ENCODE measurements at regions not wholly inside any gene's neighbourhood (a gene's known extent, or its start where the extent isn't known, plus 50 kb on each side); places are given as distances from the start of the nearest gene placed in this dataset.

DNA sequence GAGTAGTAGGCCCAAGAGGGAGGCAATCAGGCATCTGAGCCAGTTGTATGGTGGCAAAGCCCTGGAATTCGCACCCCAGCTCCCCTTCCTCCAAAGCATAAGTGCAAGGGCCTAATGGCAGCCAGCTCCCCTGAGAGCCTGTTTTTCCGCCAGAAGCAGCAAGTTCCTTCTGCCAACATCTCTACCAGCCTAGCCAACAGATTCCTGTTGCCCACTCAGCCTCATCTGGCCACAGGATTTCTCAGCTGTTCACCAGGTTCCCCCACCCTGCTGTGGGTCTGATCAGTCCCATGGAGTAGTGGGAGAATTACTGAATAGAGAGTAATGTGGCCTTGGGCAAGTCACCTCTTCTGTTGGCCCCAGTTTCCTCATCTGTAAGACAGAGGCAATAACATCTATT, 186.2 kb upstream of the PDE1C start:
- ATAC-seq (ENCODE audit: low read depth) (no peak), DNase-seq (no peak)
- TF ChIP-seq, protein P1, sequence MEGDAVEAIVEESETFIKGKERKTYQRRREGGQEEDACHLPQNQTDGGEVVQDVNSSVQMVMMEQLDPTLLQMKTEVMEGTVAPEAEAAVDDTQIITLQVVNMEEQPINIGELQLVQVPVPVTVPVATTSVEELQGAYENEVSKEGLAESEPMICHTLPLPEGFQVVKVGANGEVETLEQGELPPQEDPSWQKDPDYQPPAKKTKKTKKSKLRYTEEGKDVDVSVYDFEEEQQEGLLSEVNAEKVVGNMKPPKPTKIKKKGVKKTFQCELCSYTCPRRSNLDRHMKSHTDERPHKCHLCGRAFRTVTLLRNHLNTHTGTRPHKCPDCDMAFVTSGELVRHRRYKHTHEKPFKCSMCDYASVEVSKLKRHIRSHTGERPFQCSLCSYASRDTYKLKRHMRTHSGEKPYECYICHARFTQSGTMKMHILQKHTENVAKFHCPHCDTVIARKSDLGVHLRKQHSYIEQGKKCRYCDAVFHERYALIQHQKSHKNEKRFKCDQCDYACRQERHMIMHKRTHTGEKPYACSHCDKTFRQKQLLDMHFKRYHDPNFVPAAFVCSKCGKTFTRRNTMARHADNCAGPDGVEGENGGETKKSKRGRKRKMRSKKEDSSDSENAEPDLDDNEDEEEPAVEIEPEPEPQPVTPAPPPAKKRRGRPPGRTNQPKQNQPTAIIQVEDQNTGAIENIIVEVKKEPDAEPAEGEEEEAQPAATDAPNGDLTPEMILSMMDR (IDR thresholded peaks at IDR 0.05): no peak
- Mint-ChIP-seq H3K27me3 (peaks cover 2% of the 10 kb centered on the region), H3K36me3 (ENCODE audit: low read depth) (no peaks in the 10 kb centered on the region), H3K9me3 (no peaks in the 10 kb centered on the region), H3K4me1 (no peaks in the 10 kb centered on the region), H3K4me3 (no peak overlapping the region), H3K27ac (no peak overlapping the region)
- intact Hi-C loops (cut with micrococcal nuclease): no loop called here
- POLR2A ChIA-PET: no interaction called here
- CTCF ChIA-PET: no interaction called here

DNA sequence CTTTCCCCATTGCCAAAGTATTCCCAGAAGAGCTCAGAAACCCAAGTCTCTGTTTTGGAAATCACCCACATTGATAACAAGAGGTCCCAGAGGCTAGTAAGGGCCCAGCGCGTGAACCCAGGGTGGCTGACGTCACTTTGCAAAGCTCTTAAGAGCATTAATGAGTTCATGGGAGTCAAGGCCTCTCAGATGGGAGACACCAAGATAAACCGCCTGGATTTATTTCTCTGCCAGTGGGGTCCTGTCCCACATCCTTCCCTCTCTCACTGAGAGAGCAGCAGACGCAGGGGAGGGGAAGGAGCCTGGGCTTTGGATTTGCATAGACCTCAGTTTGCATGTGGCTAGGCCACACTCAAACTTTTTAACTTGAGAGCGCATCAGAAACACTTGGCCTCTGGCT, 184.8 kb upstream of the PDE1C start:
- ATAC-seq (ENCODE audit: low read depth): no peak
- H3K4me3 Mint-ChIP-seq: no peak overlapping the region
- no peaks in the 10 kb centered on the region for H3K36me3 Mint-ChIP-seq (ENCODE audit: low read depth)
- no peak for DNase-seq
- intact Hi-C loops (cut with micrococcal nuclease): no loop called here
- H3K4me1 Mint-ChIP-seq: no peaks in the 10 kb centered on the region
- TF ChIP-seq, protein P1 (IDR thresholded peaks at IDR 0.05): no peak
- H3K27ac Mint-ChIP-seq: no peak overlapping the region
- H3K9me3 Mint-ChIP-seq: no peaks in the 10 kb centered on the region
- H3K27me3 Mint-ChIP-seq: peaks cover 4% of the 10 kb centered on the region
- CTCF ChIA-PET: no interaction called here
- POLR2A ChIA-PET: no interaction called here

DNA sequence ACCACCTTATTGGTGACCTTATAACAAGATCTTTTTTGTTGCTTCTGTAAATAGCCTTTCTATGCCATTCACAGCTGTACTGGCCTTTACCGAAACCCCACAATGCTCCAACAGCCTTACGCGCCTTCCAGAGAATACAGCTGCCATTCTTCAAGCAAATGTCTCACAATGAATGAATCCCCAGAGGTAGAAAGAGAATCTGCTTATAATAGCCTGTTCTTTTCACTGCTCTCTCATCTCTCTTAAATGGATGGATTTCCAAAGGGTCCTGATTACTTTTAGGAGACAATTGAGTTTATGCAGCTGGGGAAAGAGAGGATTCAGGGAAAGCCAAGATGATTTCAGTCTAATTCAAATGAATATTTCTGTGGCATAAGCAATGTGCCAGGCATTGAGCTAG, 183.1 kb upstream of the PDE1C start:
- TF ChIP-seq, protein P1 (IDR thresholded peaks at IDR 0.05): no peak
- no peaks in the 10 kb centered on the region for H3K36me3 Mint-ChIP-seq (ENCODE audit: low read depth)
- peaks cover 6% of the 10 kb centered on the region for H3K27me3 Mint-ChIP-seq
- ChIA-PET POLR2A (no interaction called here), CTCF (no interaction called here)
- no peak overlapping the region for H3K4me3 Mint-ChIP-seq
- no peak for ATAC-seq (ENCODE audit: low read depth)
- no peaks in the 10 kb centered on the region for H3K4me1 Mint-ChIP-seq
- DNase-seq: no peak
- H3K9me3 Mint-ChIP-seq: no peaks in the 10 kb centered on the region
- intact Hi-C loops (cut with micrococcal nuclease): no loop called here
- no peak overlapping the region for H3K27ac Mint-ChIP-seq

DNA sequence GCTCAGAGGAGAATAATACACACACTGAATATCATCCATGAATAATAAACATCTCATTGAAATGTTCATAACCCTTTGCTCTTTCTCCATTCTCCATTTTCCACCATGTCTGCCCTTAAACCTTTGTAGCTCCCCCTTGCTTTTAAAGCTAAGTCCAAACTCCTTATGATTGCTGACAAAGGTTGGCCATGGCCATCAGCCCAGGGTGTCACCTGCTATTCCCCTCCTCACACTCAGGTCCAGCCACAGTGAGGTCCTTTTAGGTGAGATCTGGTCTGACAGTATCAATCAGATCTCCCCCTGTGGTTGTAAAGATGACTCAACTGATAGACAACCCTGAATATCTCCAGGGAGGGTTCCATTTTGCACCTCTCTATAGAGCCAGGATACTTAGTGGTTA, 181.5 kb upstream of the PDE1C start:
- Mint-ChIP-seq H3K27me3 (peaks cover 6% of the 10 kb centered on the region), H3K36me3 (ENCODE audit: low read depth) (no peaks in the 10 kb centered on the region), H3K4me1 (no peaks in the 10 kb centered on the region), H3K27ac (no peak overlapping the region), H3K9me3 (no peaks in the 10 kb centered on the region), H3K4me3 (no peak overlapping the region)
- POLR2A ChIA-PET: no interaction called here
- CTCF ChIA-PET: no interaction called here
- DNase-seq (no peak), ATAC-seq (ENCODE audit: low read depth) (no peak)
- intact Hi-C loops (cut with micrococcal nuclease): no loop called here
- TF ChIP-seq, protein P1 (IDR thresholded peaks at IDR 0.05): no peak

DNA sequence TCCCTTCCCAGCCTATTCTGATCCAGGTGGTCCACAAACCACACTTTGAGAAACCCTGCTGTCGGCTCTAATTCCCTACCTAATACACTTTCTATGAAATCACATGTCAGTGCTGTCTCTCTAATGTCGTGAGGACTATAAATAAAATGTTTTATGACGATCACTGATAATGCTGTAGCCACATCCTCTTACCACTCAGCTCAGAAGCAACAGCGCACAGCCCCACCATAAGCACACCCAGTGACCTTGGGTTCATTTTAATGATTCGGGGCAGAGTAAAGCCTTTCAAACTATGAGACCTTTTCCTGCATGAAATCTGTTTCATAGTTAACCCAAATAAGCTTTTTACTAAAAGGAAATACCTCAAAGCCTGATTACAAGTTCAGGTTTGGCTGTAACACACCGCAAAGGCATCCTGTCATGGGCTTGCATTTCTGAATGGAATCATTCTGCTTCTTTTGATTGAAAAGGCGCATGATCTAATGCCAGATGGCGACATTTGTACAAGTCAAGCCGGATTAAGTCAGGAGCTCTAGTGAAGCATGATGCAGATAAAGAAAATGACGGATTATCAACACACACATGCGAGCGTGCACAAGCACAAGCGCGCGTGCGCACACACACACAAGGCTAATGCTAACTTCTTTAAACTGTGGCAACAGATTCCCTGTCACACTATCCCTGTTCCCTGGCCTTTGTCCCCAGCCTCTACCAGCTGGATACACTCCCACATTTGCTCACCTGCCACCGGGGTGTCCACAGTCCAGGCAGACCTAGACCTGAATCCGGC, 180.5 kb upstream of the PDE1C start:
- CTCF ChIA-PET: no interaction called here
- intact Hi-C loops (cut with micrococcal nuclease): no loop called here
- Mint-ChIP-seq H3K27me3 (peaks cover 6% of the 10 kb centered on the region), H3K27ac (no peak overlapping the region), H3K4me3 (no peak overlapping the region), H3K36me3 (ENCODE audit: low read depth) (no peaks in the 10 kb centered on the region), H3K4me1 (no peaks in the 10 kb centered on the region), H3K9me3 (no peaks in the 10 kb centered on the region)
- TF ChIP-seq, protein P1 (IDR thresholded peaks at IDR 0.05): no peak
- POLR2A ChIA-PET: no interaction called here
- DNase-seq (no peak), ATAC-seq (ENCODE audit: low read depth) (no peak)

Measured in activated B cell treated with CpG ODN at 0.5 μM for 24 hours (primary cell).